ENCODE measurements at regions not wholly inside any gene's neighbourhood (a gene's known extent, or its start where the extent isn't known, plus 50 kb on each side); places are given as distances from the start of the nearest gene placed in this dataset.

DNA sequence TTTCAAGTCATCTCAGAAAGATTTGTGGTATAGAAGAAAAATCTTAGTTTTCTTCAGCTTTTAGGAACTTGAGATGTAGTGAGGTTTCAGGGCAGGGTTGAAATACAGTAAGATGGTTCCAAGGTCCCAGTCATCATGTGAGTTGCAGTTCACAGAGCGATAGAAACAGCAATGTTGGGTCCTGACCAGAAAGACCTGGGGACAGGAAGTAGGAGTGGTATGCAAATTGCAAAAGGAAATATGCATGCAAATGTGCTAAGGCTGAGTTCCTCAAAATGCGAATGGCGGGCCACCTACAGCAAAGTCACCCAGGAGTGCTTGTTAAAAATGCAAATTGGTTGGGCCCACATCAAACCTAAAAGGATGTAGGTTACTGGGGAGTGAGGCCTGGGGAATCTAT, 1032.7 kb upstream of the TENM4 start:
- intact Hi-C loops (cut with micrococcal nuclease) = no loop called here

DNA sequence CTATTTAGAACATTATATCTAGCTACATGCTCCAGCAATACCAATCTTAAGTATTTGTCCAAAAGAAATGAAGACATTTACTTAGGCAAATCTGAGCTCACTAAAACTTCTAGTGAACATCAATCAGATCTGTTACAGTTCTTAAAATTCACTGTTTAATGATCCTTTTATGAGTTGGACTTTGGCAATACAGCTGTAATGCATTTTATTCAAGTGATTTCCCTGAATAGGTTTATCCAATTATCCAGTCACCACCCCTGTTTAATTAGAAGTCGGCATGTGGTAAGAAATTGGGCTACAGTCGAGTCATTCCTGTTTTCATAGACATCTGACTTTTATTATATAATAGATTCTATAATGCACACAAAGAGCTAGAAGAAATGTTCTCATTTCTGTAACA, 1029.0 kb upstream of the TENM4 start:
- intact Hi-C loops (cut with micrococcal nuclease) = no loop called here

DNA sequence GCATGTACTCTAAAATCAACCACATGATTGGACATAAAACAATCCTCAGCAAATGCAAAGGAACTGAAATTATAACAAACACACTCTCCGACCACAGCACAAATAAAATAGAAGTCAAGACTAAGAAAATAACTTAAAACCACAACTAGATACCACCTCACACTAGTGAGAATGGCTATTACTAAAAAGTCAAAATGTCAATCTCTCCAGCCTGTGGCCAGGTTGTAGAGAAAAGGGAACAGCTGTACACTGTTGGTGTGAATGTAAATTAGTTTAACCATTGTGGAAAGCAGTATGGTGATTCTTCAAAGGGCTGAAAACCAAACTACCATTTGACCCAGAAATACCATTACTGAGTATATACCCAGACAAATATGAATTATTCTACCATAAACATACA, 1025.7 kb upstream of the TENM4 start:
- intact Hi-C loops (cut with micrococcal nuclease) = no loop called here

- intact Hi-C loops (cut with micrococcal nuclease) = no loop called here
Observed at GRCh38 chr11:80462211-80462610, 1021.4 kb upstream of the TENM4 start.

- intact Hi-C loops (cut with micrococcal nuclease) = no loop called here
Observed at GRCh38 chr11:80458376-80458775, 1017.5 kb upstream of the TENM4 start.

- intact Hi-C loops (cut with micrococcal nuclease) = no loop called here
Observed at GRCh38 chr11:80457823-80458222, 1017.0 kb upstream of the TENM4 start.

GRCh38 chr11:80455818-80456217, 1015.0 kb upstream of the TENM4 start:
- intact Hi-C loops (cut with micrococcal nuclease) = no loop called here

DNA sequence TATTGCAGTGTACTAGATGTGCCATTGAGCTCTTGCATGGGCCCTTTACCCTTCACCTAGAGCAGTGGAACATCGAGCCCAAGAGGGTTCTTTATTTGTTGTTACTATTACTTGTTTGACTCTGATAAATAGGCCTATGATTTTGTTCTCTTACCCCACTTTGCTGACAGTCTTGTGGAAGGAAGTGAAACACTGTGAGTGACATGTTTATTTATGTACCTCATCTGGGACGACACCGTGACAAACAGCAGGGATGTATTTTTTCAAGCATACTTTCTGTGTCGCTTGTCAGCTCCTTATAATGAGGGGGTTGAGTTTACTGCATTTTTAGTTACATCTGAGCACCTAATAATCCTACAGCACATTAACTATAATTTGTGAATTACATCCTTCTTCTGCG, 1010.3 kb upstream of the TENM4 start:
- intact Hi-C loops (cut with micrococcal nuclease) = no loop called here

DNA sequence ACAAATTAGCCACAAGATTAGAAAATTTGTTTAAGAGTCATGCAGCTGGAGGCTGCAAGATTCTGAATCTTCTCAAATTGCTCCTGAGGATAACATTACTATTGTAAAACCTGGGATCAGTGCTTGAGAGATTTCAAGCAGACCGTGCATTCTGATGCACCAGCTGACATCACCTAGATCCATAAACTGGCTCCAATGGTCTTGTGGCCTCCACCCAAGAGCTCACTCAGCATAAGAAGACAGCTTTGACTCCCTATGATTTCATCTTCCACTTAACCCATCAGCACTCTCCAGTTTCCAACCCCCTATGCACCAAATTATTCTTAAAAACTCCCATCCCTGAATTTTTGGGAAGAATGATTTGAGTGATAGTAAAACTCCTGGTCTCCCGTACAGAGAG, 1007.9 kb upstream of the TENM4 start:
- intact Hi-C loops (cut with micrococcal nuclease) = no loop called here

DNA sequence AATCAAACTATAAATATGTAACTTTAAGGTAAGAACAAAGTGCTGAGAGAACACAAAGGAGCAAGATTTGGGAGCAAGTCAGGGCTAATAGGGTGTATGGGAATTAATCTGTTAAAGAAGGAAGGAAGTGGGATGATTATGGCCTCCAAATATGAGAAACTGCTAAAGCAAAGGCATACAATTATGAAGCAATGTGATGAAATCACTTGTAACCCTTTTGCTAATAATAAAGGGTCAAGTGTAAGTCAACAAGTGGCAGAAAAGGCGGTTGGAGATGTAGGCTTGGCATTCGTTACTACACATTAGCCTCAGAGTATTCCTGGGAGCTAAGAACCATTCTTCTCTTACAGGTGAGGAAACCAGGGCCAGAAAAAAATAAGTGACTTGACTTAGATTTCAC, 1002.3 kb upstream of the TENM4 start:
- intact Hi-C loops (cut with micrococcal nuclease) = no loop called here

DNA sequence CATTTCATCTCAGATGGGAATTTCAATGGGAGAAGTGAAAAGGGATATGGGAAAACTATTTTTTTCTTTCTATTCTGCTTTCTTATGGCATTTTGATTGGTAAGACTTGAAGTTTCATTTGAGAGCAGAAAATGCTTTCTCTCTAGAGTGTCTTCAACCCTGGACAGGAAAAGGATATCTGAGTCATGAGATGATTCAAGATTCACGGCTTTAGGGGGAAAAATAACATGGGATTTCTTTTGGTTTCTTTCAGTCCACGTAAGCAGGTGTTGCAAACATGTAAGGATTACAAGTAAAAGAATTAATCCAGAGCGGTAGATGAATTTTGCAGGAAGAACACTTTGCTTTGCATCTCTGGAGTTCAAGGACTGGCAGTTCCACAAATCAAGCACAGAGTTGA, 1001.0 kb upstream of the TENM4 start:
- intact Hi-C loops (cut with micrococcal nuclease) = no loop called here

GRCh38 chr11:80440835-80441234, 1000.0 kb upstream of the TENM4 start:
- intact Hi-C loops (cut with micrococcal nuclease) = no loop called here

DNA sequence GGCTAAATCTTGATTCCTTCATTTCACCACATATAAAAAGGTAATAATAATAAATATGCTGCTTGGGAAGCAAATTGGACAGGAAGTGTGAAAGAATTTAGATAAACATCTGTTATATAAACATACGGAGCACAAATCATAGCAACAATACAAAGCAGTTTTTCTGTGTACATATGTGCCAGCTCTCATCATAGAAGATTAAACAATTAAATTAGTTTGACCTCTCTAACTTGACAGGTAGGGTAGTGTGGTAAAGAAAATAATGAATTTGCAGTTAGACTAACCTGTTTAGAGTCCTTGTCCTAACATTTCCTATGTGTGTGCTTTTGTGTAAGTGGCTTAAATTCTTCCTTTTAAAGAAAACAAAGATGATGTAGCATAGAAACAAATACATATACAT, 995.7 kb upstream of the TENM4 start:
- intact Hi-C loops (cut with micrococcal nuclease) = no loop called here

DNA sequence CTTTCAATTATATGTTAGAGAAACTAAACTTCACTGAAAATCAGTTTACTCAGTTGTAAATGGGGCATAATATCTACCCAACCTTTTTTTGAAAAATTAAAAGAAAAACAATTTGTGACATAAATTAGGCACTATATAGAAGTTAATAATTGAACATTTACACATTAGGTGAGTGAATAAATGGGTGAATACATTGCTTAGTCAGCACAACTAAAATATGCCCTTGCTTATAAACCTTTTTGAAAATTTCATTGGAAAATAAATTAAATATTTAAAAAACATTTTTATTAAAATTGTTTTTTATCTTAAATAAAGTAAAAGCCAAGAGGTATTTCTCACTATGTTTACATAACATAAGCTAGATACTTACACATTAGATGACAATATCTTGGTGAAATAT, 994.5 kb upstream of the TENM4 start:
- intact Hi-C loops (cut with micrococcal nuclease) = no loop called here

DNA sequence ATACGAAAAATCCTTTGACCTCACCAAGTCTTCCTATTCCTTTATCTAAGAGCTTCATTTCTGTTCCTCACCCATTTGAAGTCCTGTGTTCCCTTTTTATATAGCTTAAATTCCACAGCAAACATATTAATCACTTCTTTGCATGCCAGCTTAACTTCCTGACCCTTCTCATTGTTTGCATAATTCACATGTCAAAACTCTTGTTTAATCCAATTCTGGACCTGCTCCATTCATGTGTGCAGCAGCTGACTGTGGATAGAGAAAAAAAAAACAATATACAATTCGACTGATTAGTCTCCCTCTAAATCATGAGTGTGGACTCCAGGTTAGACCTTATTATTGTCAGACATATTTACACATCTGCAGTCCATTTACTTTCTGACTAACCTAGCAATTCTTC, 991.2 kb upstream of the TENM4 start:
- intact Hi-C loops (cut with micrococcal nuclease) = no loop called here

DNA sequence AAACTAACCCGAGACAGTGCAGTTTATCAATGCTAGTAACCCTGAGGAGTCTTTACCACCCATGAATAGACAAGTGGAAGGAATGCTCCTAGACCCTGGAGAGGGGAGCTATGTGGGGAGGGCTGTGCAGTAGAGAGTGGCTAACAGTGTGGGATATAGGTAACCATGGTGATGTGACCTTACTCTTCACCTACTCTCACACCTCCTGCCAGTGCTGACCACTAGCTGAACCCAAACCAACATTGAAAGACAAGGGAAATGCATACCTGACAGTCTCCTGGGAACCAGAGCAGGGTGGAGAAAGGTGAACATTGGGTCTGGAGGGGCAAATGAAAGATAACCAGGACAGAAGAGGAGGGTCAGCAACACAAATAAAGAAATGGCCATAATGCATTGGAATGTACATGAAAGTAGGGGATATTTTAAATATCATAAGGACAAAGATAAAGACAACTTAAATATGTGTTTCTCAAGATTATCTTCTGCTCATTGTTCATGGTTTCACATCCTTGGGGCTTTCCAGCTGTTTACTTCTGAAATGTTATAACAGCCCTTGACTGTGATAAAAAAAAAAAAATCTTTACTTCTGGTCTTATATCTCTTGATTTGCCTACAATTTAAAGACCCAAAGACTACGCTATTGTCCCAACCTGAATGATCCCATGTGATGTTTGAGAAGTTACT, 983.3 kb upstream of the TENM4 start:
- intact Hi-C loops (cut with micrococcal nuclease) = no loop called here

GRCh38 chr11:80420374-80420773, 979.5 kb upstream of the TENM4 start:
- intact Hi-C loops (cut with micrococcal nuclease) = no loop called here

GRCh38 chr11:80417681-80418080, 976.9 kb upstream of the TENM4 start:
- intact Hi-C loops (cut with micrococcal nuclease) = no loop called here

- intact Hi-C loops (cut with micrococcal nuclease) = no loop called here
Observed at GRCh38 chr11:80415580-80415979, 974.8 kb upstream of the TENM4 start.

DNA sequence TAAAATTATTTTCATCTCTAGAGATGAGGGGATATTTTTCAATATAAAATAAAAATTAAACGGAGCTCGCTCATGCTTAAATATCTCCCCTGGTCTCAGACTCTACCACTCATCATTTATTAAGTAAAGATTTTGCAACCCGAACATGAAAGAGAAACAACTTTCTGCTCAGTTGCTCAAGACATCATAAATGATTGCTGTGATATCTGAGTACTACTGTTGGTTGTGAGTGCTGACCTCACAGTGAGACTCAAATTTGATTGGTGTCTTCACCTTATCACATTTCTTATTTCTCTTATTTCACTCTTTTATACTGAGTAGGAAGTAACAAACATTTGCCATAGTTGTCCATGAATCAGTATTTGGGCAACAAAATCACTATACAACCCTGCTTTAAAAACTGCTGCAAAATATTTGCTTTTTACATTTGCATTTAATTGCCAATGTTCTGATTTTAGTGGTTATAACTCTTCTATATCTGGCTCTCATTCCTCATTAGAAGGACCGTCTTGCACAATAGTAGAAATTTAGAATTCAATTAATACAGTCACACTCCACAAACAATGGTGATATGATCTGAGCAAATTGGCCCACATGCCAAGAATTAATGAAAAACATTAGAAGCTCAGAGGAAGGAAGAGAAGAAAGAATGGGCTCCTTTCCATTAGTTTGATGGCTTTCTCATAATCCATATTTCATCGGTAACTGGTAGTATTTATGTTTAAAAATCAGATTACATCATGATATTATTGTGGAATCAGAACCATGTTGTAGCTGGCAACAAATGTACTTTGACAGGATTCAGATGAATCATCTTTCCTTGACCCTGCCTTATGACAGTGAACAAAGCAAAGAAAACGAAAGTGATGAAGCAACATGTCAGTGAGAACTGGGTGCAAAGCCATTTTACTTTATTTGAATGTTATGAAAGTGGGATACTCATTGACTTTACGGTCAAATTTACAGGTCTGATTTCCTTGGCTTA, 973.6 kb upstream of the TENM4 start:
- intact Hi-C loops (cut with micrococcal nuclease) = no loop called here

GRCh38 chr11:80412604-80413003, 971.8 kb upstream of the TENM4 start:
- intact Hi-C loops (cut with micrococcal nuclease) = no loop called here

GRCh38 chr11:80393210-80393609, 952.4 kb upstream of the TENM4 start:
- intact Hi-C loops (cut with micrococcal nuclease) = no loop called here

GRCh38 chr11:80390505-80390904, 949.7 kb upstream of the TENM4 start:
- intact Hi-C loops (cut with micrococcal nuclease) = no loop called here
